Lower leg skin (tissue), 3 donors: ENCODE measurements at regions not wholly inside any gene's neighbourhood (a gene's known extent, or its start where the extent isn't known, plus 50 kb on each side); places are given as distances from the start of the nearest gene placed in this dataset.

Experiments
- CTCF ChIP-seq, 3 donors: fragments of 450-650 bp; IDR thresholded peaks; one replicate each; pipeline ENCODE4 v1.5.1; 2016; ENCODE audit warnings: antibody characterized with exemption in 3 of 3, mild to moderate bottlenecking in 3 of 3, moderate library complexity in 2 of 3
- POLR2A ChIP-seq, 2 donors: fragments of 450-650 bp; IDR thresholded peaks; one replicate each; pipeline ENCODE4 v1.6.1; 2016 to 2017; ENCODE audit warnings: antibody characterized with exemption in 2 of 2, mild to moderate bottlenecking in 1 of 2, moderate library complexity in 1 of 2

DNA sequence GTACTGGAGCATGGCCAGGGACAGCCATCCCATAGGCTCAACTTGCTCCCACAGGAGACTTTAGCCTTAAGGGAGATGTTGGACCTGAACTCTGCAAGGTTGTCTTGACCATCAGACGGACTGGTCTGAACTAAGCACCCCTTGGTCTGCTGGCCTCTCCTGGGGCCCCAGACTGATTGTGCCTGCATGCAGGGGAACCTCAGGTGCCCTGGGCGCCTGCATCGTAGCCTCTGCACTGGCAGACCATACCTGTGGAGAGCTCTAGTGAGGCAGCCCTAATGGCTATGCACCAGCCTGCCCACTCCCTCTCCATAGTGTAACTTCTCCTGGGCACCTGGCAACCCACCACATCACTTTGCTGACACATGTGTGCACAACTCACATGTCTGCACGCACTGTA lies 395.6 kb downstream of the ZPLD1 start:
- no peak for TF ChIP-seq CTCF (IDR thresholded peaks at IDR 0.05)
- TF ChIP-seq POLR2A (IDR thresholded peaks at IDR 0.05): no peak
